Adrenal gland (tissue), 5 donors: ENCODE measurements at regions not wholly inside any gene's neighbourhood (a gene's known extent, or its start where the extent isn't known, plus 50 kb on each side); places are given as distances from the start of the nearest gene placed in this dataset.

Source experiments
- CTCF ChIP-seq, 6 experiments: fragments of 450-650 bp in 4 of 6; fragments of 200-600 bp in 2 of 6; sonication (generic) in 1 of 6; IDR thresholded peaks; 1 replicate in 5 of 6; 2 replicates in 1 of 6; pipeline versions ENCODE4 v1.5.1 to v1.8.0; 2016 to 2021; ENCODE audit warnings: antibody characterized with exemption in 6 of 6, mild to moderate bottlenecking in 2 of 6, moderate library complexity in 1 of 6
- POLR2A ChIP-seq, 2 donors: fragments of 450-650 bp; IDR thresholded peaks; one replicate each; pipeline ENCODE4 v1.6.1; 2017; ENCODE audit warnings: antibody characterized with exemption in 2 of 2, mild to moderate bottlenecking in 2 of 2, moderate library complexity in 1 of 2
- donor health status: DM: no; HTN: no; CAD: no.

- no peak for TF ChIP-seq POLR2A (IDR thresholded peaks at IDR 0.05)
- no peak for TF ChIP-seq CTCF (IDR thresholded peaks at IDR 0.05)
Observed at GRCh38 chr7:20050241-20050966, 166.8 kb downstream of the MACC1 start.
